ENCODE measurements at regions not wholly inside any gene's neighbourhood (a gene's known extent, or its start where the extent isn't known, plus 50 kb on each side); places are given as distances from the start of the nearest gene placed in this dataset.

GRCh38 chr10:78899098-78899754 is 169.5 kb upstream of the ZMIZ1 start:
- Histone ChIP-seq H3K36me3 (ENCODE audit: insufficient read depth, low read length) (no peaks in the 10 kb centered on the region), H3K9ac (ENCODE audit: low read length) (no peak overlapping the region), H3K27me3 (ENCODE audit: insufficient read depth, low read length) (no peaks in the 10 kb centered on the region), H3K4me1 (ENCODE audit: insufficient read depth, low read length, severe bottlenecking) (no peaks in the 10 kb centered on the region), H3K4me2 (ENCODE audit: low read length) (no peak overlapping the region), H4K20me1 (ENCODE audit: insufficient read depth, low read length) (no peaks in the 10 kb centered on the region), H3K9me2 (ENCODE audit: low read depth, low read length) (no peaks in the 10 kb centered on the region), H3K79me2 (ENCODE audit: insufficient read depth, low read length) (no peaks in the 10 kb centered on the region), H3F3A (ENCODE audit: insufficient read depth, low read length) (no peaks in the 10 kb centered on the region), H3K27ac (ENCODE audit: low read depth, low read length, poor library complexity, severe bottlenecking) (no peak overlapping the region), H2AFZ (ENCODE audit: low read length) (no peak overlapping the region), H3K9me3 (ENCODE audit: low read length) (no peaks in the 10 kb centered on the region), H3K4me3 (ENCODE audit: low read depth, low read length, poor library complexity, severe bottlenecking) (no peak overlapping the region)
- TF ChIP-seq, protein P1, sequence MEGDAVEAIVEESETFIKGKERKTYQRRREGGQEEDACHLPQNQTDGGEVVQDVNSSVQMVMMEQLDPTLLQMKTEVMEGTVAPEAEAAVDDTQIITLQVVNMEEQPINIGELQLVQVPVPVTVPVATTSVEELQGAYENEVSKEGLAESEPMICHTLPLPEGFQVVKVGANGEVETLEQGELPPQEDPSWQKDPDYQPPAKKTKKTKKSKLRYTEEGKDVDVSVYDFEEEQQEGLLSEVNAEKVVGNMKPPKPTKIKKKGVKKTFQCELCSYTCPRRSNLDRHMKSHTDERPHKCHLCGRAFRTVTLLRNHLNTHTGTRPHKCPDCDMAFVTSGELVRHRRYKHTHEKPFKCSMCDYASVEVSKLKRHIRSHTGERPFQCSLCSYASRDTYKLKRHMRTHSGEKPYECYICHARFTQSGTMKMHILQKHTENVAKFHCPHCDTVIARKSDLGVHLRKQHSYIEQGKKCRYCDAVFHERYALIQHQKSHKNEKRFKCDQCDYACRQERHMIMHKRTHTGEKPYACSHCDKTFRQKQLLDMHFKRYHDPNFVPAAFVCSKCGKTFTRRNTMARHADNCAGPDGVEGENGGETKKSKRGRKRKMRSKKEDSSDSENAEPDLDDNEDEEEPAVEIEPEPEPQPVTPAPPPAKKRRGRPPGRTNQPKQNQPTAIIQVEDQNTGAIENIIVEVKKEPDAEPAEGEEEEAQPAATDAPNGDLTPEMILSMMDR (IDR thresholded peaks at IDR 0.05; ENCODE audit: low read length) = no peak
- no peak for TF ChIP-seq EZH2 (IDR thresholded peaks at IDR 0.05; ENCODE audit: borderline replicate concordance, low read length)

GRCh38 chr10:78899996-78900714 is 168.6 kb upstream of the ZMIZ1 start:
- H3K4me1 ChIP-seq (ENCODE audit: insufficient read depth, low read length, severe bottlenecking) = no peaks in the 10 kb centered on the region
- no peaks in the 10 kb centered on the region for H4K20me1 ChIP-seq (ENCODE audit: insufficient read depth, low read length)
- no peaks in the 10 kb centered on the region for H3K9me2 ChIP-seq (ENCODE audit: low read depth, low read length)
- TF ChIP-seq EZH2 (IDR thresholded peaks at IDR 0.05; ENCODE audit: borderline replicate concordance, low read length) = no peak
- TF ChIP-seq, protein P1 (IDR thresholded peaks at IDR 0.05; ENCODE audit: low read length) = no peak
- no peak overlapping the region for H3K4me3 ChIP-seq (ENCODE audit: low read depth, low read length, poor library complexity, severe bottlenecking)
- no peak overlapping the region for H3K27ac ChIP-seq (ENCODE audit: low read depth, low read length, poor library complexity, severe bottlenecking)
- H3K9me3 ChIP-seq (ENCODE audit: low read length) = no peaks in the 10 kb centered on the region
- H3K79me2 ChIP-seq (ENCODE audit: insufficient read depth, low read length) = no peaks in the 10 kb centered on the region
- no peaks in the 10 kb centered on the region for H3K36me3 ChIP-seq (ENCODE audit: insufficient read depth, low read length)
- no peak overlapping the region for H3K4me2 ChIP-seq (ENCODE audit: low read length)
- no peak overlapping the region for H3K9ac ChIP-seq (ENCODE audit: low read length)
- no peaks in the 10 kb centered on the region for H3K27me3 ChIP-seq (ENCODE audit: insufficient read depth, low read length)
- no peaks in the 10 kb centered on the region for H3F3A ChIP-seq (ENCODE audit: insufficient read depth, low read length)
- no peak overlapping the region for H2AFZ ChIP-seq (ENCODE audit: low read length)

DNA sequence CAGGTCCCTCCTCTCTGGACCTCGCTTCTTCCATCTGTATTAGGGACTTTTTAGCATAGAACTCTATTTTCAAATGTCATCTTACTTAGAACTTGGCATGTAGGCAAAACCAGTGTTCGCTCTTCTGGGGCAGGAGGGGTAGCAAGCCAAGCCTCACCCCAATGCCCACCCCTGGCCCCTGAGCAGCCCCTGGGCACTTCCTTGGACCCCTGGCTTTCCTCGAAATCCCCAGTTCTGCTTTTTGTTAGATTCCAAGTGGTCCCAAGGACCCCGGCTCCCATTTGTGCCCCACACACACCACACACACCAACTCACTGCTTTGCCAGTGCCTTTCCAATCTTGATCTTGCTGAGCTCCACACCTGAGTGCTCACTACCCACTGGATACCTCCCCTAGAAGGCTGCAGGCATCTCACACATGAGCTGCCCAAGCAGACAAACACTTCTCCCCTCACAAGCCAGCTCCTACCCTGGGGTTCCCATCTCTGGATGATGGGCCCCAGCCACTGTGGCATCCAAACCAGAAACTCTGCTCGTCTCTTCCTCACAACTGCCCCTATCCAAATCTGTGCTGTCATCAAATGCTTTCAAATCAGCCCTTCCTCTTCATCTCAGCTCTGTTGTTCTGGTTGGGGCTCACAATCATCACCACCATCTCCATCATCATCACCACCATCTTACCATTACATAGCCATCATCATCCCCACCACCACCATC is 167.9 kb upstream of the ZMIZ1 start:
- no peaks in the 10 kb centered on the region for H4K20me1 ChIP-seq (ENCODE audit: insufficient read depth, low read length)
- no peak overlapping the region for H3K27ac ChIP-seq (ENCODE audit: low read depth, low read length, poor library complexity, severe bottlenecking)
- no peaks in the 10 kb centered on the region for H3K27me3 ChIP-seq (ENCODE audit: insufficient read depth, low read length)
- no peak overlapping the region for H3K4me3 ChIP-seq (ENCODE audit: low read depth, low read length, poor library complexity, severe bottlenecking)
- no peaks in the 10 kb centered on the region for H3K36me3 ChIP-seq (ENCODE audit: insufficient read depth, low read length)
- H3K9ac ChIP-seq (ENCODE audit: low read length) = no peak overlapping the region
- TF ChIP-seq, protein P1 (IDR thresholded peaks at IDR 0.05; ENCODE audit: low read length) = no peak
- no peak for TF ChIP-seq EZH2 (IDR thresholded peaks at IDR 0.05; ENCODE audit: borderline replicate concordance, low read length)
- no peaks in the 10 kb centered on the region for H3K79me2 ChIP-seq (ENCODE audit: insufficient read depth, low read length)
- no peak overlapping the region for H3K4me2 ChIP-seq (ENCODE audit: low read length)
- no peaks in the 10 kb centered on the region for H3F3A ChIP-seq (ENCODE audit: insufficient read depth, low read length)
- H3K4me1 ChIP-seq (ENCODE audit: insufficient read depth, low read length, severe bottlenecking) = no peaks in the 10 kb centered on the region
- no peaks in the 10 kb centered on the region for H3K9me3 ChIP-seq (ENCODE audit: low read length)
- H3K9me2 ChIP-seq (ENCODE audit: low read depth, low read length) = no peaks in the 10 kb centered on the region
- no peak overlapping the region for H2AFZ ChIP-seq (ENCODE audit: low read length)
